GM21786 (cell line): ENCODE measurements at regions not wholly inside any gene's neighbourhood (a gene's known extent, or its start where the extent isn't known, plus 50 kb on each side); places are given as distances from the start of the nearest gene placed in this dataset.

Experiments used
- ATAC-seq: cut with Tn5 transposase; IDR thresholded peaks from one replicate; pipeline ENCODE4 v1.9.1; 2021; ENCODE audit not compliant: unreplicated experiment

GRCh38 chr20:40244286-40244685 lies 444.8 kb downstream of the MAFB start:
- ATAC-seq = no peak

DNA sequence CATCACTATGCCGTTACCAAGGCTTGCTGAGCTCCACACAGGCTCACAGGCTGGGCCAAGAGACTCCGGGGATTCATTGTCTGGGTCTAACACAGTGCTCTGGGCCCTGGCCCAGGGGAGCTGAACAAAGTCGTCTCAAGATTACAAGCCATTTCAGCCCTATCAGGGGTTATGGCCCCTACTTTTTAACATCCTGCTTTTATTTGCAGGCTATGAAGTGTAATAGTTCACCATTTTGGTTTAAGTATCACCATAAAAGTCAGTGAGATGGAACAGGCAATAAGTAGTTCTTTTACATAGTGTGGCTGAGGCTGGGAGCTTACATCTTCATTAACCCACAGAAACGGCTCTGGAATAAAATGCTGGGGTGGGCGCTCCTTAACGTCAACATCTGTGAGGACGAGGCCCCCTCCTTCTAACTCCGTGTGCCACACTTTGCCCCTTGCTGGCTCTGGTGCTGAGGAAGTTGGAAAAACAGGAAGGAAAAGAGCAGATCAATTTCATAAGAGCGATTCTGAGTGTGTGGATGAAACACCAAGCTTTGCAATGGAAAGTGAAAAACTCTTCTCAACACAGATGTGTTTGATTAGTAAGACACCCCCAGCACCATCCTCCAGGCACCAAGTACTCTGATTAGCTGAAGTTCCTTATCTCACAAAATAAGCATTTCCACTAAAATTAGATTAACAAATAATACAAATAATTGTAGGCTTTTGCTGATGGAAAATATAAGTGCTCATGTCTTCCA lies 447.3 kb downstream of the MAFB start:
- ATAC-seq = no peak

- ATAC-seq = no peak
These were observed 450.5 kb downstream of the MAFB start for GRCh38 chr20:40238511-40238910.

GRCh38 chr20:40234593-40234992 lies 454.4 kb downstream of the MAFB start:
- ATAC-seq = no peak

DNA sequence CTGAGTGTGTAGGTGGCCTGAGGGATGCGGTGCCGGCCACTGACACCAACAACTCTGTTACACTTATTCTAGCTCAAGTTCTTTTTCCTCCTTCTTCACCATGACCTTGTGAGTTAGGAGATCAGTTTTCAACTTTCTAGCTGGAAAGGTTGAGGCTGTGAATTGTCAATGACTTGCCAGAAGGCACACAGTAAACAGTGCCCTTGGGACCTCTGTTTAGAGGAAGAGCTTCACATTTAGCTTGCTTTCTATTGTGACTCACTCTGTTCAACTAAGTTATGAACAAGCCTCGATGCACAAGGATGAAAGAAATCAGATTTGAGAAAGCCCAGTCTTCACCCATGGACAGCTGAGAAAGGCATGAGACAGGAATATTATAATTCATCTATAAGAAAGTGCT lies 455.6 kb downstream of the MAFB start:
- ATAC-seq = no peak

- no peak for ATAC-seq
These were observed 456.3 kb downstream of the MAFB start for GRCh38 chr20:40232756-40233155.

GRCh38 chr20:40232273-40232672 lies 456.8 kb downstream of the MAFB start:
- no peak for ATAC-seq

- ATAC-seq = no peak
These were observed 458.6 kb downstream of the MAFB start for GRCh38 chr20:40230486-40230885.

DNA sequence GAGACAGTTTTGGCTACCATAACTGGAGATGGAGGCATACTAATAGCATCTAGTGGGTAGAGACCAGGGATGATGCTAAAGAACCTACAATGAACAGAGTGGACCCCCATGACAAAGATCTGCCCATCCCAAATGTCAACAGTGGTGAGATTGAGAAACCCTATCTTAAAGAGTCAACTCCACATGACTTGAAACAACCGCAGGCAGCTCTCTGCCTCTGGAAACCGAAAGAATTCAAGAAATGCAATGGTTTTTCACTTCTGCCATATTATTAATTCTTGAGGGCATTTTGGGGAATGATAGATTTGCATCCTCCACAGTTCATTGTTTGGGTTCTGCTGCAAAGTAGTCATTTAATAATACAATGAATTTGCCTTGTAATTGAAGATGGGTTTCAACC lies 463.4 kb downstream of the MAFB start:
- ATAC-seq = no peak

DNA sequence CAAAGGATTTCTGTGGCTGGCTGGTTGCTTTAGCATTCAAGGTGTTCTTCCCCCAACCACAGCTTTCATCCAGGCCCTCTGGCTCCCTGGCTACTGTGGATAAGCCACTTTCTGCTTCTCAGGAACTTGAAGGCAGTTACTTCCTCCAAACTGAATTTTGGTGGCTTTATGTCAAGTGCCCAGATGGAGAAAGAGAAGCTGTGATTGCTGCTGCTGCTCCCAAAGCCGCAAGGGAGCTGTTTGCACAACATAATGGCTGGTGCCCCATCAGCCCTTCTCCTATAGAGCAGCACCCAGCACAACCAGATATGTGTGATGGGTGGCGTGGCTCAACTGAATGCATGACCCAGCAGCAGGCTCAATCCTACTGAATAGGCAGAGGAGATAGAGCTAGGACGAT lies 465.2 kb downstream of the MAFB start:
- no peak for ATAC-seq

DNA sequence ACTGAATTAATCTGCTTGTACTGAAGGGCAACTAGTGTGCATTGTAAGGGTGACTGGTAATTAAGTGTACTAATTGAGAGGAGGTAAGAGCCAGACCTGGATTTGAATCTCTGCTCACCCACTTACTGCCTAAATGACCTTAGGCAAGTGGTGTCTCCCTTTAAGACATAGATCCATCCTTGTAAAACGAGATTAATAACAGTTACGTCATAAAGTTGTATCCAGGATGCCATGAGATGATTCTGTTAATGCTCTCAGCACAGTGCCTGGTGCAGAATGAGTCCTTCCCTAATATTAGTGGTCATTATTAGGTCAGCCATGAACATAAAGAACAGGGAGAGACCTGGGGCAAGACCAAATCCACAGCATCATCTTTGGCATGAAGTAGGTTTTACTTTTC lies 470.1 kb downstream of the MAFB start:
- ATAC-seq = no peak

DNA sequence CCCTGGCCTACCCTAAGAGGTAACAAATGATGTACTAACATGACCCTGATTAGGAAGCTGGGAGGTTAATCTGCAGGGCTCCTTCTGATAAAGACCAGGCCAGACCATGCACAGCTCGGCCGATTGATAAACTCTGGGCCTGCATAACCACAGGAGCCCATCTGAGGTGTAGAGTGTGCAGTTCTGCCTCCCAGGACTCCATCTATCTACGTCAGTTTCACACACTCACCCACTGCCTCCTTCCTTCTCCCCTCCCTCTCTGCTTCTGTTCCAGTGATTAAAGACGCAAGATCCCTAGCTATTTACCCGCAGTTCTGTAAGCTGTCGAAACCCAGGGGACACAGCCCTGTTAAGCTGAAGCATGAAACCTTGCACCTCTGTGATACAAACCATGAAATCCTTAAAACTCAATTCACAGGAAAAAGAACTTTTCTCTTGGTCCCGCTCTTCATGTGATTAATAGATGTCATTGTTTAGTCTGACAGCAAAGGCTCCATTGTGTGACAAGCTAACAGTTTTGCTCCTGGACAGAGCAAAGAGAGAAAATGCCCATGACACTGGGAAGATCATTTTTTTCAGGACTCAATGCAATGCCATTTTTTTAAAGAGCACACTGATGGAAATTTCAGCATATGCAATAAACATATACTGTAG lies 470.6 kb downstream of the MAFB start:
- no peak for ATAC-seq

- no peak for ATAC-seq
These were observed 481.4 kb downstream of the MAFB start for GRCh38 chr20:40207655-40208054.

DNA sequence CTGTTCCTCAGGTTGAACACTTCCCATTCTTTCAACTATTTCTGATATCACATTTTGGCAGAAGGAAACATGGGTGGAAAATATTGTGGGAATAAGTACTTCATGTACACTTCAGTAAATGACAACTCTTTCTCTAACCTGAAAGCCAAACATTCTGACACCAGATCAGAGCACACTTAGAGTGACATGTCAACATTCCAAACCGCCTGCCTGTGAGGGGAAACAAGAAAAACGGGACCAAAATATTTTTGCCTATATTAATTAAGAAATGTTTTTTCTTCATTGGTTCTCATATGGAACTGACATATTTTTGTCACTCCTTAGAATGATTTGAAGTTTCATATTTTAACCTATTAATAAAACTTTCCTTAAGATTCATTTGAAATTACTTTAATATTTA lies 483.1 kb downstream of the MAFB start:
- no peak for ATAC-seq

DNA sequence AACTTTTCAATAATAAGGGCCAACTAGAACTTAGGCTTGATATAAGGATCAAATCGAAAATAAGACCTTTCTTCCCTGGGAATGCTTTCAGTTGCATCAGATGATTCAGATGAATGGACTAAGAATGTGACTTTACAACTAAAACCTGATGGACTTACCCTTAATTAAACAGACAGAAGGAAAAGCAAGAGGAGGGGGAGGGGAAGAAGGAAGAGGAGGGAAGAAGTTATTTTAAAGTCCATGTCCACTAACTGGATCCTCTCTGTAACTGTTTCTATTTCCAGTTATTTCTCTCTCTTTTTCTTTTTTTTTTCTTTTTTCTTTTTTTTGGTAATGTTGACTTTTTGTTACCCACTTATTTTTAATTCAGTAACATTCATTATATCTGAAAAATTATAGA lies 486.0 kb downstream of the MAFB start:
- no peak for ATAC-seq

DNA sequence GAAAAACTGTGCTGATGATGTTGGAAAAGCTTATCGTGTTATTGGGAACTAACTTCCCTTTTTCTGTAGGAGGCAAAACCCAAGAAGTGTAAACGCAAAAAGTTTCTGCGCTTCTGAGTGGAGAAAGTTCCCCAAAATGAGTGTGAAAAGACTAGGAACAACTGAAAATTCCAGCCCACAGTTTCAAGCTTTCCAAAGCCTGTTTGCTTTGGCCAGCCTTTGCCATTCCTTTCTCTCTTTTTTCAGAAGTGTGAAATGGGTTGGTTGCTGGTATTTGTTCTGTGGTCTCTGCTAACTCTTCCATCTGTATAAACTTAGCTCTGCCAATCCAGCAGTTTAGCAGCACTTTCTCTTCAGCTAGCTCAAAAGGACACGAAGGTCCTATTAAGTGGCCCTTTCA lies 491.3 kb downstream of the MAFB start:
- no peak for ATAC-seq

DNA sequence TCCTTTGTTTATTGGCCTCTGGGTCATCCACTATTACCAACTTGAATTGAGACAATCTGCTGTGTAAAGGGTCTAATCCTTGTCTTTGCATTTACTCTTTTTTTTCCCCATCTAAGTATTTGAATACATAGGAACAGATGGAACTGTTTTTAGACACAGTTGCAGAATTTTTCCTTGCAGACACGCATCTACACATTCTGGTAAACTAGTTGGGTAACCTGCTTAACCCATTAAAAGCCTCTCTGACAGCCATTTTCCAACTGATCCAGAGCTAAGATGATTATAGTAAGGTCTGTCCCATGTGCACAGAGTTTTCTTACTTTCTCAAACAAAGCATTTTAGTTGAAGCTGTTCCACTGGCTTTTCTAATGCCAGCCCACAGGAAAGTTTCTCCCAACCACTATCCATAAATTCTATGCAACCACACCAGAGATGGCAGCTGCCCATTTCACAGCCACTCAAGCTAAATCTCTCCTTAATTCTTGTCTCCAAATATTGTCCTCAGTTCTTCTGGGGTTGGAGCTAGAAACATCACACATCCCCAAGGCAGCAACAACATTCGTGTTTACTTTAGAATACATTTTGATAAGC lies 492.1 kb downstream of the MAFB start:
- no peak for ATAC-seq

DNA sequence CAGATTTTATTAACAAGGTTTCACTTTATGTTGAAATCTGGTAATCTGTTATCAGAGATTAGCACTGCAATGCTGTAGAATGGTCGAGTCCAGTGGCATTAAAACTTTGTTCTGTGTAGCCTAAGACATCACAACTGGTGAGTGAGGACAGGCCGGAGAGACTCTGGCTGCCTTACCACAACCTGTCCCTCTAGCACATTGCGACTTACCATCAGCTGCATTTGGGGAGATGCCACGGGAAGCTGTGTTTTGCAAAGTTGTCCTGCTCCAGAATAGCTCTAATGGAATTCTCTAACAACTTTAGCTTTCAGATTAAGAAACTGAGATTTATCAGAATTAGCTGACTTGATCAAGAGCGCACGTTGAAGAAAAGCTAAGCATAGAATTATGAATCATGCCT lies 493.3 kb downstream of the MAFB start:
- no peak for ATAC-seq

- ATAC-seq = no peak
These were observed 496.5 kb downstream of the MAFB start for GRCh38 chr20:40192529-40192928.

GRCh38 chr20:40192081-40192480 lies 497.0 kb downstream of the MAFB start:
- ATAC-seq = no peak

- no peak for ATAC-seq
These were observed 497.5 kb downstream of the MAFB start for GRCh38 chr20:40191573-40191972.

- ATAC-seq = no peak
These were observed 499.4 kb downstream of the MAFB start for GRCh38 chr20:40189621-40190020.
